ENCODE measurements at regions not wholly inside any gene's neighbourhood (a gene's known extent, or its start where the extent isn't known, plus 50 kb on each side); places are given as distances from the start of the nearest gene placed in this dataset.

GRCh38 chr7:54112567-54112966 lies 429.6 kb upstream of the VSTM2A start:
- ATAC-seq (ENCODE audit: low read depth), result no peak; the same call in 2 of the 3 replicates
- Histone ChIP-seq H3K27ac (ENCODE audit: poor library complexity, severe bottlenecking) (no peak overlapping the region), H3K27me3 (ENCODE audit: insufficient read depth, poor library complexity, severe bottlenecking) (peaks cover under 1% of the 10 kb centered on the region), H3K9me3 (ENCODE audit: severe bottlenecking) (no peaks in the 10 kb centered on the region), H3K4me3 (ENCODE audit: severe bottlenecking) (no peak overlapping the region), H3K4me1 (ENCODE audit: insufficient read depth, poor library complexity, severe bottlenecking) (peaks cover 7% of the 10 kb centered on the region), H3K36me3 (ENCODE audit: low read depth) (no peaks in the 10 kb centered on the region)
- no peak for TF ChIP-seq CTCF (IDR thresholded peaks at IDR 0.05; ENCODE audit: poor library complexity, severe bottlenecking)
- DNase-seq (ENCODE audit: low spot score), result no peak

GRCh38 chr7:54115028-54115763 lies 427.0 kb upstream of the VSTM2A start:
- DNase-seq (ENCODE audit: low spot score) (no peak), ATAC-seq (ENCODE audit: low read depth) (no peak)
- Histone ChIP-seq H3K4me1 (ENCODE audit: insufficient read depth, poor library complexity, severe bottlenecking) (no peaks in the 10 kb centered on the region), H3K36me3 (ENCODE audit: low read depth) (no peaks in the 10 kb centered on the region), H3K4me3 (ENCODE audit: severe bottlenecking) (no peak overlapping the region), H3K27me3 (ENCODE audit: insufficient read depth, poor library complexity, severe bottlenecking) (no peaks in the 10 kb centered on the region), H3K9me3 (ENCODE audit: severe bottlenecking) (no peaks in the 10 kb centered on the region), H3K27ac (ENCODE audit: poor library complexity, severe bottlenecking) (no peak overlapping the region)
- no peak for TF ChIP-seq CTCF (IDR thresholded peaks at IDR 0.05; ENCODE audit: poor library complexity, severe bottlenecking)

- Histone ChIP-seq H3K4me3 (ENCODE audit: severe bottlenecking) (no peak overlapping the region), H3K27me3 (ENCODE audit: insufficient read depth, poor library complexity, severe bottlenecking) (no peaks in the 10 kb centered on the region), H3K9me3 (ENCODE audit: severe bottlenecking) (no peaks in the 10 kb centered on the region), H3K4me1 (ENCODE audit: insufficient read depth, poor library complexity, severe bottlenecking) (no peaks in the 10 kb centered on the region), H3K36me3 (ENCODE audit: low read depth) (no peaks in the 10 kb centered on the region), H3K27ac (ENCODE audit: poor library complexity, severe bottlenecking) (no peak overlapping the region)
- ATAC-seq (ENCODE audit: low read depth) (no peak), DNase-seq (ENCODE audit: low spot score) (no peak)
- no peak for TF ChIP-seq CTCF (IDR thresholded peaks at IDR 0.05; ENCODE audit: poor library complexity, severe bottlenecking)
Measured at GRCh38 chr7:54116956-54117355, 425.2 kb upstream of the VSTM2A start.

- no peak for TF ChIP-seq CTCF (IDR thresholded peaks at IDR 0.05; ENCODE audit: poor library complexity, severe bottlenecking)
- DNase-seq (ENCODE audit: low spot score), result no peak
Measured at GRCh38 chr7:54129035-54129434, 413.1 kb upstream of the VSTM2A start.

GRCh38 chr7:54141576-54141975 lies 400.6 kb upstream of the VSTM2A start:
- Histone ChIP-seq H3K9me3 (ENCODE audit: severe bottlenecking) (no peaks in the 10 kb centered on the region), H3K27ac (ENCODE audit: poor library complexity, severe bottlenecking) (no peak overlapping the region), H3K36me3 (ENCODE audit: low read depth) (no peaks in the 10 kb centered on the region), H3K27me3 (ENCODE audit: insufficient read depth, poor library complexity, severe bottlenecking) (peaks cover 12% of the 10 kb centered on the region), H3K4me1 (ENCODE audit: insufficient read depth, poor library complexity, severe bottlenecking) (no peaks in the 10 kb centered on the region), H3K4me3 (ENCODE audit: severe bottlenecking) (no peak overlapping the region)
- TF ChIP-seq CTCF (IDR thresholded peaks at IDR 0.05; ENCODE audit: poor library complexity, severe bottlenecking), result no peak
- no peak for ATAC-seq (ENCODE audit: low read depth)
- no peak for DNase-seq (ENCODE audit: low spot score)

More at GRCh38 chr7:54129035-54129434, 413.1 kb upstream of the VSTM2A start:
- H3K4me3 ChIP-seq (ENCODE audit: severe bottlenecking), result no peak overlapping the region
- no peaks in the 10 kb centered on the region for H3K36me3 ChIP-seq (ENCODE audit: low read depth)
- no peaks in the 10 kb centered on the region for H3K9me3 ChIP-seq (ENCODE audit: severe bottlenecking)
- H3K4me1 ChIP-seq (ENCODE audit: insufficient read depth, poor library complexity, severe bottlenecking), result no peaks in the 10 kb centered on the region
- no peak overlapping the region for H3K27ac ChIP-seq (ENCODE audit: poor library complexity, severe bottlenecking)
- no peaks in the 10 kb centered on the region for H3K27me3 ChIP-seq (ENCODE audit: insufficient read depth, poor library complexity, severe bottlenecking)
- no peak for ATAC-seq (ENCODE audit: low read depth)
